Heart right ventricle (tissue), 16 donors: ENCODE measurements at regions not wholly inside any gene's neighbourhood (a gene's known extent, or its start where the extent isn't known, plus 50 kb on each side); places are given as distances from the start of the nearest gene placed in this dataset.

Experiments used
- ATAC-seq, 8 donors: fragments of 200-7000 bp; cut with Tn5 transposase; one replicate each; pipeline ENCODE4 v1.9.1; 2020; ENCODE audit warnings: mild to moderate bottlenecking in 8 of 8, moderate library complexity in 8 of 8, moderate number of reproducible peaks in 1 of 8
- DNase-seq, 2 donors: peaks; one replicate each; pipeline ENCODE4 v3.0.0-alpha.2; 2020
- H3K27ac ChIP-seq, 10 donors: fragments of 200-600 bp; sonication (generic) in 2 of 10; one replicate each; pipeline versions ENCODE4 v1.5.0 to v1.8.0; 2020 to 2022; ENCODE audit warnings: mild to moderate bottlenecking in 3 of 10
- H3K27me3 ChIP-seq, 7 donors: fragments of 200-600 bp; one replicate each; pipeline ENCODE4 v1.8.0; 2021 to 2022; ENCODE audit warnings: mild to moderate bottlenecking in 2 of 7
- H3K36me3 ChIP-seq, 9 donors: fragments of 200-600 bp; sonication (generic) in 1 of 9; one replicate each; pipeline versions ENCODE4 v1.5.0 to v1.8.0; 2020 to 2022; ENCODE audit warnings: mild to moderate bottlenecking in 2 of 9
- H3K4me1 ChIP-seq, 9 donors: fragments of 200-600 bp; sonication (generic) in 1 of 9; one replicate each; pipeline versions ENCODE4 v1.5.0 to v1.8.0; 2020 to 2022; ENCODE audit warnings: mild to moderate bottlenecking in 4 of 9
- H3K4me3 ChIP-seq, 10 donors: fragments of 200-600 bp; sonication (generic) in 2 of 10; one replicate each; pipeline versions ENCODE4 v1.5.0 to v1.8.0; 2020 to 2022; ENCODE audit warnings: mild to moderate bottlenecking in 7 of 10, moderate library complexity in 2 of 10
- H3K9me3 ChIP-seq, 11 donors: fragments of 200-600 bp in 10 of 11; sonication (generic) in 2 of 11; one replicate each; pipeline versions ENCODE4 v1.5.0 to v1.8.0; 2013 to 2022; ENCODE audit warnings: mild to moderate bottlenecking in 2 of 11, control low read depth in 1 of 11, moderate library complexity in 1 of 11
- WGBS, 2 donors: extraction: QIAGEN DNeasy Blood & Tissue Kit; methylation state at CpG; one replicate each; pipeline ENCODE4 v1.1.7; 2013; ENCODE audit warnings: inconsistent platforms in 1 of 2; 5-methylcytosine and 5-hydroxymethylcytosine counted together
- intact Hi-C, 10 donors: fragments of 100-400 bp; cut with DNase I; formaldehyde crosslinking; loops; one replicate each; pipeline versions ENCODE4 v1.11.1 to v1.14.2; 2022
- TF ChIP-seq, protein P1 (sequence below), 9 donors: fragments of 200-600 bp; sonication (generic) in 2 of 9; IDR thresholded peaks; one replicate each; pipeline versions ENCODE4 v1.5.0 to v1.8.0; 2021 to 2022; ENCODE audit warnings: antibody characterized with exemption in 9 of 9, mild to moderate bottlenecking in 5 of 9, moderate library complexity in 1 of 9
- donor health status: Arrhythmogenic right ventricular cardiomyopathy.
- donor health status: ischemic (EF 13 %, LVEDD 7.1; RV severe dilation, severe dysfunction).
- donor health status: healthy with polysubstance abuse.
- donor health status: DM: no; HTN: yes; CAD: no.
- donor health status: DM: no; HTN: no; CAD: no.
- donor health status: ischemic (EF 25% LVEDD 6.9; RV normal size, moderate dysfunction).
- donor health status: ischemic (EF 25% LVEDD 5.7; RV mildly dilated, moderate dysfunction).
- donor health status: healthy.
- donor health status: DM: yes; HTN: yes; CAD: no.
- donor health status: Ischemic cardiomyopathy.
- donor health status: ischemic (EF 35%, LVEDD 5.7; RV mildly dilated, moderate dysfunction).
- donor health status: nonischemic (EF 11% LVEDD 7.7; RV severe dilation, severe dysfunction).
- donor health status: DM: yes; HTN: yes; CAD: no.
- donor health status: PGD.
- donor health status: ischemic (EF 29% LVEDD 5.4; RV normal size, mild dysfunction).
- donor health status: nonischemic (EF 23%, LVEDD 6.1; RV moderate dilation, normal function).

DNA sequence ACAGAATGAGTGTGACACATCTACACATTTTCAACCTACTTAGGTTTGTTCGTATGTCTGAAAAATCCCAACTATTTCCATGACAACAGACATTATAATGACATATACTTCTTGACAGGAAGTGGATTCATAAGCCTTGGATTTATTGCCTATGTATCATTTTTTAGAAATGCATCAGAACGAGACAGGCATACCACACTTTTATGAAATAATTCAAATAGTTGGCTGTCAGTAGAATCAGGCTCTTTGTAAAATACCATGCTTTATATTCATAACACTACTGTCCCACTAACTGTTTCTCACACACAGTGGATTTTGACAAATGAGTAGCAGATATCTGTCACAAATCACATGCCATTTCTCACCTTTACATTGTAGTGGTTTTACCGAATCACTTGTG, 173.2 kb downstream of the BEND2 start:
- Histone ChIP-seq H3K4me3 (no peak overlapping the region), H3K27me3 (peaks cover 0 to 17% (median 0%) of the 10 kb centered on the region in 7 donors), H3K9me3 (peaks cover 0 to 8% (median 0%) of the 10 kb centered on the region in 11 donors), H3K4me1 (no peaks in the 10 kb centered on the region), H3K27ac (no peak overlapping the region), H3K36me3 (no peaks in the 10 kb centered on the region)
- 52 to 60% methylated on average over 3 of the region's 3 CpGs for WGBS, 2 donors
- TF ChIP-seq, protein P1, sequence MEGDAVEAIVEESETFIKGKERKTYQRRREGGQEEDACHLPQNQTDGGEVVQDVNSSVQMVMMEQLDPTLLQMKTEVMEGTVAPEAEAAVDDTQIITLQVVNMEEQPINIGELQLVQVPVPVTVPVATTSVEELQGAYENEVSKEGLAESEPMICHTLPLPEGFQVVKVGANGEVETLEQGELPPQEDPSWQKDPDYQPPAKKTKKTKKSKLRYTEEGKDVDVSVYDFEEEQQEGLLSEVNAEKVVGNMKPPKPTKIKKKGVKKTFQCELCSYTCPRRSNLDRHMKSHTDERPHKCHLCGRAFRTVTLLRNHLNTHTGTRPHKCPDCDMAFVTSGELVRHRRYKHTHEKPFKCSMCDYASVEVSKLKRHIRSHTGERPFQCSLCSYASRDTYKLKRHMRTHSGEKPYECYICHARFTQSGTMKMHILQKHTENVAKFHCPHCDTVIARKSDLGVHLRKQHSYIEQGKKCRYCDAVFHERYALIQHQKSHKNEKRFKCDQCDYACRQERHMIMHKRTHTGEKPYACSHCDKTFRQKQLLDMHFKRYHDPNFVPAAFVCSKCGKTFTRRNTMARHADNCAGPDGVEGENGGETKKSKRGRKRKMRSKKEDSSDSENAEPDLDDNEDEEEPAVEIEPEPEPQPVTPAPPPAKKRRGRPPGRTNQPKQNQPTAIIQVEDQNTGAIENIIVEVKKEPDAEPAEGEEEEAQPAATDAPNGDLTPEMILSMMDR (IDR thresholded peaks at IDR 0.05) = no peak
- intact Hi-C loops = no loop called here
- DNase-seq = no peak
- ATAC-seq = no peak

DNA sequence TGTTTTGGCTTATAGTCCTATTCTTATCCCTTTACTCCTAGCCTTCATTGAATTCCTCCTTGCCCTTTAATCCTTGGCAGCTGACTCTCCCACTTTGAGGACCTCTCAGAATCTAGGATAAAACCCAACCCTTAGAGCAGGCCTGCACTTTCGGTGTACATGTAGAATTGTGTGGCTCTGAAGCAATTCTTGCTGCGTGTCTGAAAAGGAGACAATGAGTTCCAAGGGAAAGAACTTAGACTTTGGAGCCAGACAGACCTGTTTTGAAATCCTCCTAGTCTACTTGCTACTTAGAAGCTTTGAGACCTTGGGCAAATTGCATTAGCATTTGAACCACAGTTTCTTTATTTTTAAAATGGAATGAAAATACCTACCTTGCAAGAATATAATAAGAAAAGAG, 175.2 kb downstream of the BEND2 start:
- no peak overlapping the region for H3K27ac ChIP-seq
- TF ChIP-seq, protein P1 (IDR thresholded peaks at IDR 0.05) = no peak
- DNase-seq = no peak
- no peak overlapping the region for H3K4me3 ChIP-seq
- ATAC-seq = no peak
- peaks cover 0 to 26% (median 0%) of the 10 kb centered on the region in 7 donors for H3K27me3 ChIP-seq
- no peaks in the 10 kb centered on the region for H3K4me1 ChIP-seq
- WGBS, 2 donors = 77 to 79% methylated on average over 2 of the region's 2 CpGs
- intact Hi-C loops = no loop called here
- peaks cover 0 to 8% (median 0%) of the 10 kb centered on the region in 11 donors for H3K9me3 ChIP-seq
- no peaks in the 10 kb centered on the region for H3K36me3 ChIP-seq

DNA sequence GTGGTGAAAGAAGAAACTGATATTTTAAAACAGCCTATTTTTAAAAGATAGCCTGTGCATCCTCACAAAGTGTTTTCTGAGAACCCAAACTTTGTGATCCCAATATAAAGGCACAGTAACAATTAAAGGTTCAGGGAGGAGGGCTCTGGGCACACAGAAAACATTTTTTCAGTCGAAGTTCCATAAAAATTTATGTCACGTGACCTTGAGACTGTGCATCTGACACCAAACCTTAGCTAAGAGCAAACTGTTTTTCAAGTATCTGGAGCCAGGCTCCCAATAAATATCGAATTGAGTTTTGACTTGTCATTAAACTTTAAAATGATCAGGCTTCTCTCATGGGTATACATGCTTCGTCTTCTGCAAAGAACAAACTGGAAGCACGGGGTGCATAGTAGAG, 177.9 kb downstream of the BEND2 start:
- 70 to 71% methylated on average over 5 of the region's 5 CpGs for WGBS, 2 donors

DNA sequence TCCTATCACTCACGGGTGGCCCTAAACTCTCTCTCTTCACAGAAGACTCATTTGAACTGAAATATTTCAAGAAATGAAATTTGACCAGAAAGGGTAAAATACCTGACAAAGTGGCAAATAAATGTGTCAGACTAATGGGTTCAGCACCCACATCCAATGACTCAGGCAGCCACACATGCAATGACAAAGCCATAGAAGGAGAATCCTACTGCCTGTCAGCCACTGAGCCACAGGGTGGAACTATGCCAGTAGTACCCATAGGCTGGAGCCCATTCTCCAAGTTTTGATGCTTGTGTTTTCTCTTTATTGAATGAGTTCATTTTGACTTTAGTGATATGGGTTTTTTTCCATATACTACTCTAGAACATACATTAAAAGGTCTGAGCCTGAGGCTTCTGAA, 179.0 kb downstream of the BEND2 start:
- 91 to 94% methylated on average over 1 of the region's 1 CpG for WGBS, 2 donors
- DNase-seq (no peak), ATAC-seq (no peak)
- no peaks in the 10 kb centered on the region for H3K4me1 ChIP-seq
- intact Hi-C loops = no loop called here
- no peaks in the 10 kb centered on the region for H3K36me3 ChIP-seq
- no peak overlapping the region for H3K27ac ChIP-seq
- H3K4me3 ChIP-seq = no peak overlapping the region
- H3K9me3 ChIP-seq = no peaks in the 10 kb centered on the region
- peaks cover 0 to 39% (median 0%) of the 10 kb centered on the region in 7 donors for H3K27me3 ChIP-seq
- TF ChIP-seq, protein P1 (IDR thresholded peaks at IDR 0.05) = no peak

More for the DNA sequence above, 177.9 kb downstream of the BEND2 start:
- no peaks in the 10 kb centered on the region for H3K36me3 ChIP-seq
- no peak overlapping the region for H3K4me3 ChIP-seq
- no peak overlapping the region for H3K27ac ChIP-seq
- ATAC-seq (no peak), DNase-seq (no peak)
- no peaks in the 10 kb centered on the region for H3K4me1 ChIP-seq
- intact Hi-C loops = no loop called here
- H3K9me3 ChIP-seq = no peaks in the 10 kb centered on the region
- TF ChIP-seq, protein P1 (IDR thresholded peaks at IDR 0.05) = no peak
- peaks cover 0 to 38% (median 0%) of the 10 kb centered on the region in 7 donors for H3K27me3 ChIP-seq
